HG02973 (cell line): ENCODE measurements at regions not wholly inside any gene's neighbourhood (a gene's known extent, or its start where the extent isn't known, plus 50 kb on each side); places are given as distances from the start of the nearest gene placed in this dataset.

ENCODE experiments used
- ATAC-seq: cut with Tn5 transposase; IDR thresholded peaks from one replicate; pipeline ENCODE4 v1.9.1; 2021; ENCODE audit warnings: moderate library complexity; ENCODE audit not compliant: unreplicated experiment

- ATAC-seq, result no peak
Observed at GRCh38 chr14:82112210-82112839, 578.7 kb upstream of the SEL1L start.

- ATAC-seq, result no peak
Observed at GRCh38 chr14:82113007-82113406, 579.4 kb upstream of the SEL1L start.

GRCh38 chr14:82113710-82114109, 580.1 kb upstream of the SEL1L start:
- no peak for ATAC-seq

- no peak for ATAC-seq
Observed at GRCh38 chr14:82116721-82117120, 583.1 kb upstream of the SEL1L start.

GRCh38 chr14:82122655-82123054, 589.0 kb upstream of the SEL1L start:
- ATAC-seq, result no peak

GRCh38 chr14:82124511-82124910, 590.9 kb upstream of the SEL1L start:
- no peak for ATAC-seq

GRCh38 chr14:82126006-82126405, 592.4 kb upstream of the SEL1L start:
- ATAC-seq, result no peak

GRCh38 chr14:82134411-82134810, 600.8 kb upstream of the SEL1L start:
- ATAC-seq, result no peak

GRCh38 chr14:82138431-82138830, 604.8 kb upstream of the SEL1L start:
- ATAC-seq, result no peak

- no peak for ATAC-seq
Observed at GRCh38 chr14:82146846-82147245, 613.2 kb upstream of the SEL1L start.

GRCh38 chr14:82153689-82154088, 620.0 kb upstream of the SEL1L start:
- no peak for ATAC-seq

- no peak for ATAC-seq
Observed at GRCh38 chr14:82159624-82160023, 626.0 kb upstream of the SEL1L start.

GRCh38 chr14:82180139-82180538, 646.5 kb upstream of the SEL1L start:
- ATAC-seq, result no peak

- ATAC-seq, result no peak
Observed at GRCh38 chr14:82182646-82183045, 649.0 kb upstream of the SEL1L start.

- no peak for ATAC-seq
Observed at GRCh38 chr14:82190742-82191141, 657.1 kb upstream of the SEL1L start.

- ATAC-seq, result no peak
Observed at GRCh38 chr14:82192387-82192786, 658.7 kb upstream of the SEL1L start.

- ATAC-seq, result no peak
Observed at GRCh38 chr14:82223276-82223675, 689.6 kb upstream of the SEL1L start.

GRCh38 chr14:82224610-82225009, 691.0 kb upstream of the SEL1L start:
- no peak for ATAC-seq

GRCh38 chr14:82230748-82231147, 697.1 kb upstream of the SEL1L start:
- no peak for ATAC-seq

GRCh38 chr14:82238649-82239048, 705.0 kb upstream of the SEL1L start:
- no peak for ATAC-seq

- no peak for ATAC-seq
Observed at GRCh38 chr14:82239223-82239622, 705.6 kb upstream of the SEL1L start.

- ATAC-seq, result no peak
Observed at GRCh38 chr14:82244791-82245190, 711.1 kb upstream of the SEL1L start.

GRCh38 chr14:82251494-82251893, 717.8 kb upstream of the SEL1L start:
- ATAC-seq, result no peak
